WTC11 (cell line): ENCODE measurements at regions not wholly inside any gene's neighbourhood (a gene's known extent, or its start where the extent isn't known, plus 50 kb on each side); places are given as distances from the start of the nearest gene placed in this dataset.

Experiments
- ATAC-seq: fragments of 200-7000 bp; cut with Tn5 transposase; 2 replicates; pipeline ENCODE4 v1.10.0; 2021; ENCODE audit warnings: mild to moderate bottlenecking, moderate library complexity
- CTCF ChIA-PET: fragments of 300-600 bp; sonication (Branson Sonifier 250); formaldehyde crosslinking; loops from one replicate; lab custom pipeline; 2021; ENCODE audit warnings: antibody characterized with exemption; lab: Charles Lee
- POLR2A ChIA-PET: fragments of 350-600 bp; sonication (Branson Sonifier 250); formaldehyde crosslinking; loops from one replicate; lab custom pipeline; 2021; ENCODE audit warnings: antibody characterized with exemption; lab: Charles Lee
- DNase-seq: peaks from one replicate; pipeline ENCODE4 v3.0.0; 2021; ENCODE audit warnings: low spot score
- H3K27ac Mint-ChIP-seq: 2 replicates; pipeline ENCODE4 v1.8.0; 2021; ENCODE audit warnings: mixed read lengths
- H3K27me3 Mint-ChIP-seq: 2 replicates; pipeline ENCODE4 v1.8.0; 2021; ENCODE audit warnings: low read depth, mild to moderate bottlenecking, moderate library complexity, mixed read lengths
- H3K36me3 Mint-ChIP-seq: 2 replicates; pipeline ENCODE4 v1.8.0; 2021; ENCODE audit warnings: mixed read lengths
- H3K4me1 Mint-ChIP-seq: 2 replicates; pipeline ENCODE4 v1.8.0; 2022; ENCODE audit warnings: mixed read lengths
- H3K4me3 Mint-ChIP-seq: 2 replicates; pipeline ENCODE4 v1.8.0; 2021; ENCODE audit warnings: mild to moderate bottlenecking, moderate library complexity, mixed read lengths
- H3K9me3 Mint-ChIP-seq: 2 replicates; pipeline ENCODE4 v1.8.0; 2021; ENCODE audit warnings: mixed read lengths
- ERG ChIP-seq: fragments of 250-450 bp; sonication (Bioruptor Pico); IDR thresholded peaks from 2 replicates; pipeline ENCODE4 v1.8.0; 2021; ENCODE audit warnings: mild to moderate bottlenecking
- FOXP4 ChIP-seq: sonication (generic); formaldehyde crosslinking; IDR thresholded peaks from 2 replicates; pipeline ENCODE4 v1.8.0; 2022; ENCODE audit warnings: mild to moderate bottlenecking, missing genetic modification reagents
- GABPB1 ChIP-seq: sonication (generic); formaldehyde crosslinking; IDR thresholded peaks from 2 replicates; pipeline ENCODE4 v1.8.1; 2023; ENCODE audit warnings: mild to moderate bottlenecking, missing genetic modification reagents
- JAZF1 ChIP-seq: fragments of 250-450 bp; sonication (Bioruptor Pico); IDR thresholded peaks from 2 replicates; pipeline ENCODE4 v1.9.0; 2021; ENCODE audit warnings: moderate library complexity, mild to moderate bottlenecking, inconsistent platforms
- JUN ChIP-seq: sonication (generic); formaldehyde crosslinking; IDR thresholded peaks from 2 replicates; pipeline ENCODE4 v1.8.0; 2023; ENCODE audit warnings: mild to moderate bottlenecking, missing genetic modification reagents
- PRDM15 ChIP-seq: sonication (generic); formaldehyde crosslinking; IDR thresholded peaks from 2 replicates; pipeline ENCODE4 v1.8.0; 2022; ENCODE audit warnings: missing genetic modification reagents
- RORB ChIP-seq: fragments of 250-450 bp; sonication (Bioruptor Pico); IDR thresholded peaks from 2 replicates; pipeline ENCODE4 v1.9.0; 2021; ENCODE audit warnings: mild to moderate bottlenecking
- SMAD4 ChIP-seq: sonication (generic); formaldehyde crosslinking; IDR thresholded peaks from 2 replicates; pipeline ENCODE4 v1.8.0; 2022; ENCODE audit warnings: mild to moderate bottlenecking, missing genetic modification reagents
- TEAD1 ChIP-seq: sonication (generic); formaldehyde crosslinking; IDR thresholded peaks from 2 replicates; pipeline ENCODE4 v1.8.0; 2022; ENCODE audit warnings: mild to moderate bottlenecking, missing genetic modification reagents
- USF2 ChIP-seq: sonication (generic); formaldehyde crosslinking; IDR thresholded peaks from 2 replicates; pipeline ENCODE4 v1.8.1; 2023; ENCODE audit warnings: mild to moderate bottlenecking, missing genetic modification reagents, moderate library complexity
- ZNF138 ChIP-seq: sonication (generic); formaldehyde crosslinking; conservative IDR thresholded peaks from 2 replicates; pipeline ENCODE4 v1.8.1; 2022; ENCODE audit warnings: mild to moderate bottlenecking, moderate library complexity, missing genetic modification reagents
- ZNF425 ChIP-seq: fragments of 250-450 bp; sonication (Bioruptor Pico); conservative IDR thresholded peaks from 2 replicates; pipeline ENCODE4 v1.9.0; 2021; ENCODE audit warnings: mild to moderate bottlenecking
- ZNF512 ChIP-seq: sonication (generic); formaldehyde crosslinking; IDR thresholded peaks from 2 replicates; pipeline ENCODE4 v1.8.1; 2022; ENCODE audit warnings: missing genetic modification reagents, borderline replicate concordance
- ZSCAN18 ChIP-seq: fragments of 250-450 bp; sonication (Bioruptor Pico); IDR thresholded peaks from 2 replicates; pipeline ENCODE4 v2.1.2; 2022; ENCODE audit warnings: mild to moderate bottlenecking, moderate library complexity

- Mint-ChIP-seq H3K4me1 (no peaks in the 10 kb centered on the region), H3K9me3 (peaks cover 87% of the 10 kb centered on the region)
- CTCF ChIA-PET, result no interaction called here
Measured at GRCh38 chr16:5841974-5842373, 744.4 kb upstream of the EEF2KMT start.

GRCh38 chr16:5838725-5839124 is 741.1 kb upstream of the EEF2KMT start:
- ChIA-PET POLR2A (no interaction called here), CTCF (no interaction called here)
- Mint-ChIP-seq H3K27me3 (peaks cover 11% of the 10 kb centered on the region), H3K4me3 (no peak overlapping the region), H3K9me3 (peaks cover 92% of the 10 kb centered on the region), H3K4me1 (no peaks in the 10 kb centered on the region), H3K27ac (no peak overlapping the region), H3K36me3 (peaks cover 85% of the 10 kb centered on the region)
- TF ChIP-seq PRDM15 (CRISPR knock-in tag), result no peak
- TF ChIP-seq ZNF138 (CRISPR knock-in tag), result no peak
- TF ChIP-seq GABPB1, result no peak
- no peak for TF ChIP-seq SMAD4
- TF ChIP-seq TEAD1, result no peak
- no peak for TF ChIP-seq ZNF425 (CRISPR knock-in tag)
- no peak for TF ChIP-seq ERG (CRISPR knock-in tag)
- no peak for TF ChIP-seq ZSCAN18 (CRISPR knock-in tag)
- TF ChIP-seq USF2 (CRISPR knock-in tag), result no peak
- TF ChIP-seq JUN, result no peak
- DNase-seq (no peak), ATAC-seq (no peak)

More at GRCh38 chr16:5841974-5842373, 744.4 kb upstream of the EEF2KMT start:
- ATAC-seq (no peak), DNase-seq (no peak)
- Mint-ChIP-seq H3K27ac (no peak overlapping the region), H3K4me3 (no peak overlapping the region), H3K36me3 (peaks cover 78% of the 10 kb centered on the region)
- POLR2A ChIA-PET, result no interaction called here
- TF ChIP-seq ZNF512 (CRISPR knock-in tag) (no peak), JAZF1 (CRISPR knock-in tag) (no peak), FOXP4 (CRISPR knock-in tag) (no peak), RORB (CRISPR knock-in tag) (no peak)
- TF ChIP-seq, all 79 proteins: peak for 0
- peaks cover 6% of the 10 kb centered on the region; the same call in 1 of the 2 replicates for H3K27me3 Mint-ChIP-seq
